ENCODE measurements at regions not wholly inside any gene's neighbourhood (a gene's known extent, or its start where the extent isn't known, plus 50 kb on each side); places are given as distances from the start of the nearest gene placed in this dataset.
"Not testable (repeated sequence)": the region's sequence is repeated elsewhere in the genome, so short reads cannot be mapped to it uniquely, and the experiment has no call there.

GRCh38 chrX:2559124-2559523 is 58.3 kb upstream of the DHRSX start:
- Mint-ChIP-seq H3K36me3 (peaks cover 6% of the 10 kb centered on the region), H3K4me1 (peaks cover 9% of the 10 kb centered on the region), H3K9me3 (peaks cover 18% of the 10 kb centered on the region), H3K4me3 (no peak overlapping the region), H3K27ac (no peak overlapping the region), H3K27me3 (ENCODE audit: low read depth) (no peaks in the 10 kb centered on the region)
- POLR2A ChIA-PET: no interaction called here
- CTCF ChIA-PET: no interaction called here
- DNase-seq (ENCODE audit: low spot score) (no peak), ATAC-seq (no peak)
- TF ChIP-seq ZNF317 (CRISPR knock-in tag; IDR thresholded peaks at IDR 0.05; ENCODE audit: borderline replicate concordance, low read depth) (no peak), FOXK1 (CRISPR knock-in tag; IDR thresholded peaks at IDR 0.05) (no peak), CREB1 (CRISPR knock-in tag; IDR thresholded peaks at IDR 0.05) (no peak), ZNF671 (CRISPR knock-in tag; IDR thresholded peaks at IDR 0.05) (no peak), NR3C1 (CRISPR knock-in tag; conservative IDR thresholded peaks at IDR 0.05; ENCODE audit: low read depth) (no peak), AFF4 (CRISPR knock-in tag; IDR thresholded peaks at IDR 0.05; ENCODE audit: borderline replicate concordance) (no peak), ZBTB21 (CRISPR knock-in tag; IDR thresholded peaks at IDR 0.05; ENCODE audit: borderline replicate concordance) (no peak)

- peaks cover 30% of the 10 kb centered on the region for H3K9me3 Mint-ChIP-seq
- POLR2A ChIA-PET: no interaction called here
- CTCF ChIA-PET: no interaction called here
- TF ChIP-seq, protein P1, sequence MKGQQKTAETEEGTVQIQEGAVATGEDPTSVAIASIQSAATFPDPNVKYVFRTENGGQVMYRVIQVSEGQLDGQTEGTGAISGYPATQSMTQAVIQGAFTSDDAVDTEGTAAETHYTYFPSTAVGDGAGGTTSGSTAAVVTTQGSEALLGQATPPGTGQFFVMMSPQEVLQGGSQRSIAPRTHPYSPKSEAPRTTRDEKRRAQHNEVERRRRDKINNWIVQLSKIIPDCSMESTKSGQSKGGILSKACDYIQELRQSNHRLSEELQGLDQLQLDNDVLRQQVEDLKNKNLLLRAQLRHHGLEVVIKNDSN (CRISPR knock-in tag; IDR thresholded peaks at IDR 0.05): no peak
- TF ChIP-seq, protein P2, sequence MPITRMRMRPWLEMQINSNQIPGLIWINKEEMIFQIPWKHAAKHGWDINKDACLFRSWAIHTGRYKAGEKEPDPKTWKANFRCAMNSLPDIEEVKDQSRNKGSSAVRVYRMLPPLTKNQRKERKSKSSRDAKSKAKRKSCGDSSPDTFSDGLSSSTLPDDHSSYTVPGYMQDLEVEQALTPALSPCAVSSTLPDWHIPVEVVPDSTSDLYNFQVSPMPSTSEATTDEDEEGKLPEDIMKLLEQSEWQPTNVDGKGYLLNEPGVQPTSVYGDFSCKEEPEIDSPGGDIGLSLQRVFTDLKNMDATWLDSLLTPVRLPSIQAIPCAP (CRISPR knock-in tag; IDR thresholded peaks at IDR 0.05): no peak
- TF ChIP-seq, protein P3, sequence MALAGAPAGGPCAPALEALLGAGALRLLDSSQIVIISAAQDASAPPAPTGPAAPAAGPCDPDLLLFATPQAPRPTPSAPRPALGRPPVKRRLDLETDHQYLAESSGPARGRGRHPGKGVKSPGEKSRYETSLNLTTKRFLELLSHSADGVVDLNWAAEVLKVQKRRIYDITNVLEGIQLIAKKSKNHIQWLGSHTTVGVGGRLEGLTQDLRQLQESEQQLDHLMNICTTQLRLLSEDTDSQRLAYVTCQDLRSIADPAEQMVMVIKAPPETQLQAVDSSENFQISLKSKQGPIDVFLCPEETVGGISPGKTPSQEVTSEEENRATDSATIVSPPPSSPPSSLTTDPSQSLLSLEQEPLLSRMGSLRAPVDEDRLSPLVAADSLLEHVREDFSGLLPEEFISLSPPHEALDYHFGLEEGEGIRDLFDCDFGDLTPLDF (CRISPR knock-in tag; IDR thresholded peaks at IDR 0.05): no peak
- TF ChIP-seq OVOL2 (CRISPR knock-in tag; IDR thresholded peaks at IDR 0.05; ENCODE audit: borderline replicate concordance) (no peak), CDX4 (CRISPR knock-in tag; IDR thresholded peaks at IDR 0.05; ENCODE audit: borderline replicate concordance) (no peak), ATF2 (CRISPR knock-in tag; IDR thresholded peaks at IDR 0.05; ENCODE audit: borderline replicate concordance, low read depth) (no peak), JUN (CRISPR knock-in tag; IDR thresholded peaks at IDR 0.05) (no peak), GRHL2 (CRISPR knock-in tag; IDR thresholded peaks at IDR 0.05; ENCODE audit: insufficient replicate concordance, severe bottlenecking) (no peak), CREB1 (CRISPR knock-in tag; IDR thresholded peaks at IDR 0.05) (no peak), JAZF1 (CRISPR knock-in tag; IDR thresholded peaks at IDR 0.05) (no peak), MYBL2 (CRISPR knock-in tag; IDR thresholded peaks at IDR 0.05) (no peak), NFYB (CRISPR knock-in tag; conservative IDR thresholded peaks at IDR 0.05; ENCODE audit: low read depth) (no peak), FOXP4 (CRISPR knock-in tag; IDR thresholded peaks at IDR 0.05) (no peak), NFE2L1 (CRISPR knock-in tag; IDR thresholded peaks at IDR 0.05) (no peak), MLX (CRISPR knock-in tag; IDR thresholded peaks at IDR 0.05) (no peak), ETV6 (CRISPR knock-in tag; IDR thresholded peaks at IDR 0.05) (no peak), GABPB1 (CRISPR knock-in tag; IDR thresholded peaks at IDR 0.05) (no peak)
- peaks cover 29% of the 10 kb centered on the region for H3K4me1 Mint-ChIP-seq
- H3K27me3 Mint-ChIP-seq (ENCODE audit: low read depth): no peaks in the 10 kb centered on the region
- ATAC-seq: no peak
- no peak overlapping the region for H3K4me3 Mint-ChIP-seq
- peaks cover 8% of the 10 kb centered on the region for H3K36me3 Mint-ChIP-seq
- H3K27ac Mint-ChIP-seq: no peak overlapping the region
- DNase-seq (ENCODE audit: low spot score): no peak
These were observed 54.1 kb upstream of the DHRSX start for GRCh38 chrX:2554891-2555290.

GRCh38 chrX:2554066-2554465 is 53.3 kb upstream of the DHRSX start:
- DNase-seq (ENCODE audit: low spot score); POLR2A ChIA-PET; H3K27ac Mint-ChIP-seq: not testable (repeated sequence)

More at GRCh38 chrX:2554066-2554465, 53.3 kb upstream of the DHRSX start:
- H3K4me3 Mint-ChIP-seq; CTCF ChIA-PET; H3K36me3 Mint-ChIP-seq; H3K27me3 Mint-ChIP-seq (ENCODE audit: low read depth): not testable (repeated sequence)
- Mint-ChIP-seq H3K4me1 (peaks cover 36% of the 10 kb centered on the region), H3K9me3 (peaks cover 30% of the 10 kb centered on the region)
- peak; percentile 51 for ATAC-seq

All from WTC11 (cell line).